ENCODE measurements at regions not wholly inside any gene's neighbourhood (a gene's known extent, or its start where the extent isn't known, plus 50 kb on each side); places are given as distances from the start of the nearest gene placed in this dataset.
"Not testable (repeated sequence)": the region's sequence is repeated elsewhere in the genome, so short reads cannot be mapped to it uniquely, and the experiment has no call there.

DNA sequence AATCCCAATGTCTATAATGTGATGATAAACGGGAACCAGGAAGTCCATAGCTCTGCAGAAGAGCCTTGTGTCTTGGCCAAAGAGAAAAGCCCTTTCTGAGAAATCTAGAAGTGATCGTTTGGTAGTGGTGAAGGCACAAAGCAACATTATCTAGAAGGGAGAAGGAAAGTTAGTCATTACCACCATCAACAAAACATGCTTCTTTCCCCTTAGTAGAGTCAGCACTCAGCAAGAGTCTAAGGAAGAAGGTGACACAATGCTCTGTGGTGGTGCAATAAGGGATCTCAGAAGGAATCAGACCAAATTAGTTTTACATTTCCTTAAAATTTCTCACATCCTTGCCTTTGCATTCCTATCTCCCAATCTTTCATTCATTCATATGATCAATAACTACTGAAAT, 134.4 kb upstream of the PRDX6 start:
- in situ Hi-C loops (cut with MboI; ENCODE audit: low pct_unique_long_range_greater_than_20kb, low sequenced_read_pairs, unreplicated experiment) = no loop called here
- no peak for DNase-seq (ENCODE audit: low spot score)
- TF ChIP-seq, protein P1, sequence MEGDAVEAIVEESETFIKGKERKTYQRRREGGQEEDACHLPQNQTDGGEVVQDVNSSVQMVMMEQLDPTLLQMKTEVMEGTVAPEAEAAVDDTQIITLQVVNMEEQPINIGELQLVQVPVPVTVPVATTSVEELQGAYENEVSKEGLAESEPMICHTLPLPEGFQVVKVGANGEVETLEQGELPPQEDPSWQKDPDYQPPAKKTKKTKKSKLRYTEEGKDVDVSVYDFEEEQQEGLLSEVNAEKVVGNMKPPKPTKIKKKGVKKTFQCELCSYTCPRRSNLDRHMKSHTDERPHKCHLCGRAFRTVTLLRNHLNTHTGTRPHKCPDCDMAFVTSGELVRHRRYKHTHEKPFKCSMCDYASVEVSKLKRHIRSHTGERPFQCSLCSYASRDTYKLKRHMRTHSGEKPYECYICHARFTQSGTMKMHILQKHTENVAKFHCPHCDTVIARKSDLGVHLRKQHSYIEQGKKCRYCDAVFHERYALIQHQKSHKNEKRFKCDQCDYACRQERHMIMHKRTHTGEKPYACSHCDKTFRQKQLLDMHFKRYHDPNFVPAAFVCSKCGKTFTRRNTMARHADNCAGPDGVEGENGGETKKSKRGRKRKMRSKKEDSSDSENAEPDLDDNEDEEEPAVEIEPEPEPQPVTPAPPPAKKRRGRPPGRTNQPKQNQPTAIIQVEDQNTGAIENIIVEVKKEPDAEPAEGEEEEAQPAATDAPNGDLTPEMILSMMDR (IDR thresholded peaks at IDR 0.05; ENCODE audit: extremely low read depth, insufficient read depth, missing control alignments) = no peak

DNA sequence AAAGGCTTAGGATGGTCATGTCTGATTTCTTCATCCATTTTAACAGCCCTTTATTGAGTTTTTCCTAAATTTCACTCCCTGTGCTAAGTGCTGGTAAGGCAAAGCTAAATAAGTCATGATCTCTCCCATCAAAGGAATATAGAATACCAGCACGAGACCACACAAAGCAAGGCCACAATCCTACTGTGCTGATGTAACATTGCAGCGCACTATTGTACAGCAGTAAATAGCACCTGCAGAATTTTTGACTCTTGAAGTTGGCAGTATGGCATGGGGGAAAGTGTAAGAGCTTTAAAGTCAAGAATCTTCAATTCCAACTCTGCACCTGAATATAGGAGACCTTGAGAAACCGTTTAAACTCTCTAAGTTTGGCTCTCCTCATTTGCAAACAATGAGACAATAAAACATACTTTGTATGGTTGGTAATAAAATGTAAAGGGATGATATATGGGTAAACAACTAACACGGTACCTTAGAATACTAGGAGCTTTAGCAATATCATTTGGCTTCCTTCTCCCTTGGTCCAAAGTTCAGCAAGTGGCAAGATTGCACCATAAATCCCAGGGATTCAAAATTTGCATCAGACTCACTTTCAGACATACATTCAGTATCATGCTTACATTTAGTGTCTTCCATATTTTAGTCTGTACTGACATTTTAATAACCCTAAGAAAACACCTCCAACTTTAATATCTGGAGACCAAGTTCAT, 132.9 kb upstream of the PRDX6 start:
- no peak for DNase-seq (ENCODE audit: low spot score)
- TF ChIP-seq, protein P1 (IDR thresholded peaks at IDR 0.05; ENCODE audit: extremely low read depth, insufficient read depth, missing control alignments) = no peak
- in situ Hi-C loops (cut with MboI; ENCODE audit: low pct_unique_long_range_greater_than_20kb, low sequenced_read_pairs, unreplicated experiment) = no loop called here

DNA sequence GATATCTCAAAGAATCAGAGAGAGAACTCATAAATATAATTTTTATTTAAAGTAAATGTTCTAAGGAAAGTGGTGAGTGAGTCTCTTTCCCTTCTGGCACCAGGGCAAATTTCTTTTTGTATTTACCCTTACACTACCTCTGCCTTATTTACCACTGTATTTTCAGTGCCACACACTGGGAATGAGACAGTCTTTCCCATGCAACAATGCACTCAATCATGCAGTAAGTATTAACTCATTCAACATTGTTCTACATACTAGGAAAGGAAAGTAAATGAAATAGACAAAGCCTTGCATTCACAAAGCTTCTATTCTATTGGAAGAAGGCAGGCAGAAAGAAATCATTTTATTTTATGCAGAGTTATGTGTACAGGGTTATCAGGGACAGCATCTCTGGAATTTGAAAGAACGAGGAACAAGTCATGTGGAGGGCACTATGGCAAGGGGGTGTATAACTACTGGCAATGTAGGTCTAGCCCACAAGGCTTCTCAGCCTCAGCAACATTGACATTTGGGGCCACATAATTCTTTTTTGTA, 129.8 kb upstream of the PRDX6 start:
- TF ChIP-seq, protein P1 (IDR thresholded peaks at IDR 0.05; ENCODE audit: extremely low read depth, insufficient read depth, missing control alignments) = no peak
- in situ Hi-C loops (cut with MboI; ENCODE audit: low pct_unique_long_range_greater_than_20kb, low sequenced_read_pairs, unreplicated experiment) = no loop called here
- no peak for DNase-seq (ENCODE audit: low spot score)

DNA sequence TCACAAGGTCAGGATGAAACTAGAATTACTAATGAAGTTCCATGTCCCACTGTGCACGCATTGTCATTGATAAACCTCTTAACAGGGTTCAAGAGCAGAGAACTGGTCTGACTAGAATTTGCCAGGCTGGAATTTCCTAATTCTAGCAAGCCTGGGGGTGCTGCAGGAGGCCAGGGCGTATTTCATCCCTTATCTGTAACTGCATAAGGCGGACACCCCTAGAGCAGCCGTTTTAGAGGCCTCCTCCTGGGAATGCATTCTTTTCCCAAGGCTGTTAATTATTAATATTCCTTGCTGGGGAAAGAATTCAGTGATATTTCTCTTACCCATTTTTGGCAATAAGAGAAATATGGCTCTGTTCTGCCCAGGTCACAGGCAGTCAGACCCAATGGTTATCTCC, 124.5 kb upstream of the PRDX6 start:
- DNase-seq (ENCODE audit: low spot score) = not testable (repeated sequence)

DNA sequence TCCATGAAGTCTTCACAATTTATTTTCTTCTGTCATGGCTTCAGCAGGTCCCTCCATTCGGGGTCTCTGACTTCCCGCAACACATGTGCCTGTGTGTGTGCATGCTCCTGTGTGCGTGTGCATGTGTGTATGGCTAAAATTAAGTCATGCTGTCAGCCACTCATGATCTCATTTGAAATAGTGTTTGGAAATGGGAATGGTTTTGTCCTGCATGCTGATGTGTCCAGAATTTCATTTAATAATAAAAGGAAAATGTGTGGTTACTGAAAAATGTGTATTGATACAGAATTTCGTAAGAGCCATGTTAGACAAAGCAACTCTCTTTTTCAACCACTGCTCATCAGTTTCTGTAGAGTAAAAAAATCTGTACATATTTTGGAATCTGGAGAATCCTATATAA, 123.8 kb upstream of the PRDX6 start:
- TF ChIP-seq, protein P1 (IDR thresholded peaks at IDR 0.05; ENCODE audit: extremely low read depth, insufficient read depth, missing control alignments) = no peak
- DNase-seq (ENCODE audit: low spot score) = no peak
- in situ Hi-C loops (cut with MboI; ENCODE audit: low pct_unique_long_range_greater_than_20kb, low sequenced_read_pairs, unreplicated experiment) = loop anchor here (10.0 kb wide), 1 partner anchor 51 kb away; no protein-coding TSS in a partner anchor

More for the DNA sequence above, 124.5 kb upstream of the PRDX6 start:
- in situ Hi-C loops (cut with MboI; ENCODE audit: low pct_unique_long_range_greater_than_20kb, low sequenced_read_pairs, unreplicated experiment) = loop anchor here (10.0 kb wide), 1 partner anchor 52 kb away; no protein-coding TSS in a partner anchor

DNA sequence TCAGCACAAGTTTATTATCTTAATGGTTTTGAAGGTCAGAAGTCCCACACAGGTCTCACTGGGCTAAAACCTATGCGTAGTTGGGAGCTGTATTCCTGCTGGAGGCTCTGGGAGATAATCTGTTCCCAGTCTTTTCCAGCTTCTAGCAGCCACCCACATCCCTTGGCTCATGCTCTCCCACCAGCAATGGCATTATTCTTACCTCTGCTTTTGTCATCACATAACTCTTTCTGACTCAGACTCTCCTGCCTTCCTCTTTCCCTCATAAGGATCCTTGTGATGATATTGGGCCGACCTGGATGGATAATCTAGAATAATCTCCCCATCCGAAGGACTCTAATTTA, 122.2 kb upstream of the PRDX6 start:
- TF ChIP-seq, protein P1 (IDR thresholded peaks at IDR 0.05; ENCODE audit: extremely low read depth, insufficient read depth, missing control alignments) = no peak
- no peak for DNase-seq (ENCODE audit: low spot score)

DNA sequence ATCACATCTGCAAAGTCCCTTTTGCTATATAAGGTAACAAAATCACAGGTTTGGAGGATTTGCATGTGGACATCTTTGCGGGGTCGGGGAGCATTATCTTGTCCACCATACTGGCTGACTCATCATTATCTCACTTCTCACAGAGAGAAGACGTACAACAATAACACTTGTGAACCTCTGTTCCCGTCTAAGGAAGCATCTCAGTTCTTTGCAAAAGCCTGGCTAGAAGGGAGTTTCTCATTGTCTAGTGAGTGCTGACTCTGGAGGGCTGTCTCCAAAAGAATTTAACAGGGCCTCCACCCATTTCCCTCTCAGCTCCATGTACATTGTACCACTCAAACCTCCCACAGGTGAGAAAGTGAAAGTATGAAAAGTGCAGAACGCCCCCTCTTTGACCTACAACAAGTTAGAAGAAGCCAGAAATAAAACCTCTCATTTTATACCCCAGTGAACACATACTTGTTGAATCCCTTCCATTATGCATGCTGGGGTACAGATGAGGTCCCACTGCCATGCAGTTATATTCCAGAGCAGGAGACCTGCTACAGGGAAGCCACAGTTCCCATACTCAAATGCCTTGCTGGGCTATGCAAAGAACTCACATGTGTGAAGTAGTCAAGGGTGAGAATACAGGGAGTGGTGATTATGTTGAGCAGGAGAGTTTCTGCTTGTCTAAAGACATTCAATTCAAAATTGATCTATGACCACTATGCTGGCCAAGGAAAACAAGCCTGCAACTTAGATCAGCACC, 121.7 kb upstream of the PRDX6 start:
- in situ Hi-C loops (cut with MboI; ENCODE audit: low pct_unique_long_range_greater_than_20kb, low sequenced_read_pairs, unreplicated experiment) = loop anchor here (10.0 kb wide), 1 partner anchor 49 kb away; no protein-coding TSS in a partner anchor
- TF ChIP-seq, protein P1 (IDR thresholded peaks at IDR 0.05; ENCODE audit: extremely low read depth, insufficient read depth, missing control alignments) = no peak
- DNase-seq (ENCODE audit: low spot score) = peak; percentile 24

More for the DNA sequence above, 122.2 kb upstream of the PRDX6 start:
- in situ Hi-C loops (cut with MboI; ENCODE audit: low pct_unique_long_range_greater_than_20kb, low sequenced_read_pairs, unreplicated experiment) = loop anchor here (10.0 kb wide), 1 partner anchor 50 kb away; no protein-coding TSS in a partner anchor

Measured in GM13977 (cell line).